A673 (cell line): ENCODE measurements at regions not wholly inside any gene's neighbourhood (a gene's known extent, or its start where the extent isn't known, plus 50 kb on each side); places are given as distances from the start of the nearest gene placed in this dataset.

Experiments
- CTCF ChIP-seq: fragments of 300-800, 200-600 bp; sonication (generic); conservative IDR thresholded peaks from 2 replicates; pipeline ENCODE4 v1.5.1; 2017; ENCODE audit warnings: low read depth, mild to moderate bottlenecking, antibody characterized with exemption, low read length, moderate library complexity, mixed read lengths
- EZH2 ChIP-seq: fragments of 200-600 bp; sonication (generic); IDR thresholded peaks from 2 replicates; pipeline ENCODE4 v1.6.1; 2017; ENCODE audit warnings: borderline replicate concordance, low read depth, mild to moderate bottlenecking, mixed read lengths, antibody characterized with exemption, low read length; ENCODE audit not compliant: poor library complexity, severe bottlenecking

GRCh38 chr17:36779550-36779949 lies 157.7 kb upstream of the LHX1 start:
- TF ChIP-seq CTCF (no peak), EZH2 (no peak)
